Cardiac muscle cell (in vitro differentiated cells and primary cell): ENCODE measurements at regions not wholly inside any gene's neighbourhood (a gene's known extent, or its start where the extent isn't known, plus 50 kb on each side); places are given as distances from the start of the nearest gene placed in this dataset.

Experiments
- DNase-seq, 2 donors: peaks; one replicate each; pipeline versions ENCODE4 v3.0.0 to v3.0.0-alpha.2; 2010 to 2017; ENCODE audit warnings: low read depth in 1 of 2, low spot score in 1 of 2
- H3K27ac ChIP-seq: fragments of 200-600 bp; sonication (generic); 2 replicates; pipeline ENCODE4 v1.5.1; 2016
- H3K27me3 ChIP-seq: fragments of 200-600 bp; sonication (generic); 2 replicates; pipeline ENCODE4 v1.6.0; 2016; ENCODE audit warnings: control low read depth
- H3K36me3 ChIP-seq: fragments of 200-600 bp; sonication (generic); 2 replicates; pipeline ENCODE4 v1.5.1; 2016; ENCODE audit warnings: control low read depth
- H3K4me1 ChIP-seq: fragments of 200-600 bp; sonication (generic); 2 replicates; pipeline ENCODE4 v1.8.1; 2017; ENCODE audit warnings: low read depth, mild to moderate bottlenecking, mixed run types
- H3K4me3 ChIP-seq: fragments of 200-600 bp; sonication (generic); 2 replicates; pipeline ENCODE4 v1.5.1; 2016; ENCODE audit warnings: mild to moderate bottlenecking
- H3K9me3 ChIP-seq: fragments of 200-600 bp; sonication (generic); 2 replicates; pipeline ENCODE4 v1.5.1; 2017; ENCODE audit warnings: low read depth, mild to moderate bottlenecking, control low read depth
- CTCF ChIP-seq: IDR thresholded peaks from 2 replicates; pipeline ENCODE4 v1.5.1; 2012; ENCODE audit warnings: low read depth, mild to moderate bottlenecking, low read length

DNA sequence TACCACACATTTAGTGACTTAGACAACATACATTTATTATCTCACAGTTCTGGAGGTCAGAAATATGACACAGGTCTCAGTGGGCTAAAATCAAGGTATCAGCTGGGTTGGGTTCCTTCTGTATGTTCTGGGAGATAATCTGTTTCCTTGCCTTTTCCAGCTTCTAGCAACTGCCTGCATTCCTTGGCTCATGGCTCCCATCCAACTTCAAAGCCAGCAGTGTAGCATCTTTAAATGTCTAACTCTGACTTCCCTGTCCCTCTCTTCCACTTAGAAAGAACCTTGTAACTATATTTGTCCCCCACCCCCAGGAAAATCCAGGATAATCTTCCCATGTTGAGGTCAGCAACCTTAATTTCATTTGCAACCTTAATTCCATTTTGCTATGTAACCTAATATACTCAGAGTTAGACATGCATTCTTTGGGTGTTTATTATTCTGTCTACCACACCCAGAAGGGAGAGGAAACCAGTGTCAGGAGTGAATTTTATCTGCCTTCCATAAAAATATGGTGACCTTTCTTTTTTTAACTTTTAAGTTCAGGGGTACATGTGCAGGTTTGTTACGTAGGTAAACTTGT is 57.3 kb upstream of the SMIM30 start:
- Histone ChIP-seq H3K9me3 (no peaks in the 10 kb centered on the region), H3K36me3 (no peaks in the 10 kb centered on the region), H3K4me1 (no peaks in the 10 kb centered on the region), H3K4me3 (no peak overlapping the region), H3K27me3 (no peaks in the 10 kb centered on the region), H3K27ac (no peak overlapping the region)
- TF ChIP-seq CTCF, result no peak
- peak in 1 of 2 donors; percentile 3 for DNase-seq

GRCh38 chr7:113172726-113173125 is 54.4 kb upstream of the SMIM30 start:
- H3K4me3 ChIP-seq, result no peak overlapping the region
- H3K27ac ChIP-seq, result no peak overlapping the region
- no peaks in the 10 kb centered on the region for H3K36me3 ChIP-seq
- TF ChIP-seq CTCF, result no peak
- DNase-seq, result no peak
- no peaks in the 10 kb centered on the region for H3K27me3 ChIP-seq
- H3K4me1 ChIP-seq, result no peaks in the 10 kb centered on the region
- no peaks in the 10 kb centered on the region for H3K9me3 ChIP-seq

DNA sequence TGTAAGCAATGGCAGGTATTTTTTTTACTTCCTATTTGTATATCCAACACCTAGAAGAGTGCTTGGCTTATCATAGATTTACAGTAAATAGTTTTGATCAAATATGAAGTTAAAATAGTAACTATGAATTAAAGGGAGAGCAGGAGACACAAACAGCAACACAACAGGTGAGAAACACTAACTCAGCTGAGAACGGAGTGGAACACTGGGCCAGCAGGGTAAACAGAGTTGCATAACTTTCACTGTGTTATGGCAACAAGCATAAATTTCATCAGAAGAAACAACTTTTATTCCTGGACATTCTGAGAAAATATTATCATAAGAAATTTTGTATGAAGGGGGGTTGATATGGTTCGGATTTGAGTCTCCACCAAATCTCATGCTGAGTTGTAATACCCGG is 52.2 kb upstream of the SMIM30 start:
- no peak overlapping the region for H3K27ac ChIP-seq
- no peak for TF ChIP-seq CTCF
- H3K9me3 ChIP-seq, result no peaks in the 10 kb centered on the region
- no peaks in the 10 kb centered on the region for H3K36me3 ChIP-seq
- no peaks in the 10 kb centered on the region for H3K4me1 ChIP-seq
- no peak overlapping the region for H3K4me3 ChIP-seq
- DNase-seq, result no peak
- H3K27me3 ChIP-seq, result no peaks in the 10 kb centered on the region
